H9 (cell line): ENCODE measurements at regions not wholly inside any gene's neighbourhood (a gene's known extent, or its start where the extent isn't known, plus 50 kb on each side); places are given as distances from the start of the nearest gene placed in this dataset.

ENCODE experiments used
- DNase-seq: peaks from one replicate; pipeline ENCODE4 v3.0.0-alpha.2; 2017
- H2AFZ ChIP-seq: one replicate; pipeline ENCODE4 v1.6.1; 2013; ENCODE audit warnings: mild to moderate bottlenecking, low read length, control low read depth, moderate library complexity
- H2AK5ac ChIP-seq: 2 replicates; pipeline ENCODE4 v1.6.1; 2013; ENCODE audit warnings: low read length, control low read depth, mixed read lengths; ENCODE audit not compliant: insufficient read length
- H2BK120ac ChIP-seq: one replicate; pipeline ENCODE4 v1.6.1; 2013; ENCODE audit warnings: low read depth, mild to moderate bottlenecking, low read length, control low read depth, inconsistent platforms; ENCODE audit not compliant: poor library complexity, severe bottlenecking
- H2BK12ac ChIP-seq: 2 replicates; pipeline ENCODE4 v1.6.1; 2013; ENCODE audit warnings: low read length, control low read depth, mixed read lengths, low read depth; ENCODE audit not compliant: insufficient read length
- H2BK15ac ChIP-seq: 2 replicates; pipeline ENCODE4 v1.6.1; 2013; ENCODE audit warnings: low read depth, low read length, control low read depth
- H2BK20ac ChIP-seq: one replicate; pipeline ENCODE4 v1.6.1; 2013; ENCODE audit warnings: low read depth, mild to moderate bottlenecking, low read length, control low read depth, inconsistent platforms; ENCODE audit not compliant: poor library complexity, severe bottlenecking
- H2BK5ac ChIP-seq: 2 replicates; pipeline ENCODE4 v1.6.1; 2013; ENCODE audit warnings: low read length, control low read depth, mixed read lengths; ENCODE audit not compliant: insufficient read length
- H3K14ac ChIP-seq: 2 replicates; pipeline ENCODE4 v1.6.1; 2013; ENCODE audit warnings: low read length, control low read depth; ENCODE audit not compliant: insufficient read depth
- H3K18ac ChIP-seq: 2 replicates; pipeline ENCODE4 v1.6.1; 2013; ENCODE audit warnings: low read depth, mild to moderate bottlenecking, mixed read lengths, low read length, control low read depth; ENCODE audit not compliant: insufficient read length
- H3K23ac ChIP-seq: 2 replicates; pipeline ENCODE4 v1.6.1; 2013; ENCODE audit warnings: low read length, control low read depth, mixed read lengths, low read depth; ENCODE audit not compliant: insufficient read length
- H3K23me2 ChIP-seq: 2 replicates; pipeline ENCODE4 v1.6.1; 2013; ENCODE audit warnings: low read depth, mild to moderate bottlenecking, mixed read lengths, low read length, control low read depth; ENCODE audit not compliant: insufficient read length, poor library complexity, severe bottlenecking
- H3K27ac ChIP-seq: 2 replicates; pipeline ENCODE4 v1.5.1; 2013; ENCODE audit warnings: low read length, control low read depth, mixed read lengths, low read depth; ENCODE audit not compliant: insufficient read length
- H3K27me3 ChIP-seq: 2 replicates; pipeline ENCODE4 v1.6.1; 2013; ENCODE audit warnings: low read length, control low read depth, inconsistent platforms; ENCODE audit not compliant: insufficient read depth
- H3K4ac ChIP-seq: 2 replicates; pipeline ENCODE4 v1.6.1; 2013; ENCODE audit warnings: low read depth, mild to moderate bottlenecking, control low read depth, inconsistent platforms, low read length, moderate library complexity
- H3K4me1 ChIP-seq: 2 replicates; pipeline ENCODE4 v1.6.1; 2013; ENCODE audit warnings: low read length, control low read depth, inconsistent platforms; ENCODE audit not compliant: insufficient read depth
- H3K4me2 ChIP-seq: 2 replicates; pipeline ENCODE4 v1.6.1; 2013; ENCODE audit warnings: low read length, control low read depth, mixed read lengths; ENCODE audit not compliant: insufficient read length, insufficient read depth
- H3K56ac ChIP-seq: 2 replicates; pipeline ENCODE4 v1.6.1; 2013; ENCODE audit warnings: low read depth, mild to moderate bottlenecking, mixed read lengths, low read length, control low read depth; ENCODE audit not compliant: insufficient read length
- H3K79me1 ChIP-seq: 2 replicates; pipeline ENCODE4 v1.6.1; 2013; ENCODE audit warnings: low read depth, mild to moderate bottlenecking, moderate library complexity, low read length, control low read depth, inconsistent platforms; ENCODE audit not compliant: insufficient read depth, poor library complexity, severe bottlenecking
- H3K79me2 ChIP-seq: 2 replicates; pipeline ENCODE4 v1.6.1; 2013; ENCODE audit warnings: low read length, control low read depth, inconsistent platforms; ENCODE audit not compliant: insufficient read depth
- H3K9ac ChIP-seq: 2 replicates; pipeline ENCODE4 v1.6.1; 2013; ENCODE audit warnings: low read length, control low read depth, mixed read lengths; ENCODE audit not compliant: insufficient read length; ENCODE audit errors: extremely low read depth
- H3K9me3 ChIP-seq: one replicate; pipeline ENCODE4 v1.6.1; 2013; ENCODE audit warnings: low read depth, low read length, inconsistent platforms; ENCODE audit not compliant: control insufficient read depth
- H3T11ph ChIP-seq: one replicate; pipeline ENCODE4 v1.6.1; 2013; ENCODE audit warnings: mild to moderate bottlenecking, low read length, control low read depth, inconsistent platforms
- H4K20me1 ChIP-seq: one replicate; pipeline ENCODE4 v1.6.1; 2013; ENCODE audit not compliant: control insufficient read depth, insufficient read length, insufficient read depth
- H4K5ac ChIP-seq: 2 replicates; pipeline ENCODE4 v1.6.1; 2013; ENCODE audit warnings: low read depth, mild to moderate bottlenecking, mixed read lengths, low read length, control low read depth; ENCODE audit not compliant: insufficient read length
- H4K8ac ChIP-seq: replicated peaks from 2 replicates; pipeline ENCODE4 v1.6.1; 2013; ENCODE audit warnings: low read length, control low read depth, mixed read lengths, low read depth; ENCODE audit not compliant: insufficient read length
- H4K91ac ChIP-seq: 2 replicates; pipeline ENCODE4 v1.6.1; 2013; ENCODE audit warnings: low read depth, mild to moderate bottlenecking, moderate library complexity, mixed read lengths, low read length, control low read depth; ENCODE audit not compliant: insufficient read length
- H3K27ac Mint-ChIP-seq, 3 experiments: 2 replicates in 2 of 3; 3 replicates in 1 of 3; pipeline ENCODE4 v1.8.0; 2020 to 2021; ENCODE audit warnings: mixed read lengths in 3 of 3, mild to moderate bottlenecking in 1 of 3, moderate library complexity in 1 of 3
- H3K27me3 Mint-ChIP-seq: 2 replicates; pipeline ENCODE4 v1.8.0; 2021; ENCODE audit warnings: low read depth, mild to moderate bottlenecking, moderate library complexity, mixed read lengths
- H3K36me3 Mint-ChIP-seq, 3 experiments: 2 replicates in 2 of 3; 3 replicates in 1 of 3; pipeline ENCODE4 v1.8.0; 2020 to 2021; ENCODE audit warnings: low read depth in 3 of 3, mixed read lengths in 3 of 3; ENCODE audit not compliant: insufficient read depth in 1 of 3
- H3K4me1 Mint-ChIP-seq, 2 experiments: 2 replicates each; pipeline ENCODE4 v1.8.0; 2020; ENCODE audit warnings: mixed read lengths in 2 of 2
- H3K4me3 Mint-ChIP-seq, 2 experiments: 2 replicates in 1 of 2; 3 replicates in 1 of 2; pipeline ENCODE4 v1.8.0; 2020 to 2021; ENCODE audit warnings: mild to moderate bottlenecking in 2 of 2, mixed read lengths in 2 of 2, moderate library complexity in 1 of 2
- H3K9me3 Mint-ChIP-seq, 2 experiments: 2 replicates in 1 of 2; 3 replicates in 1 of 2; pipeline ENCODE4 v1.8.0; 2020; ENCODE audit warnings: mild to moderate bottlenecking in 2 of 2, mixed read lengths in 2 of 2, moderate library complexity in 1 of 2
- WGBS: extraction: QIAGEN DNeasy Blood & Tissue Kit; methylation state at CpG from one replicate; pipeline ENCODE4 v1.1.7; 2013; ENCODE audit warnings: missing lambda C conversion rate, low lambda C conversion rate, mixed read lengths; ENCODE audit not compliant: insufficient read length; ENCODE audit errors: extremely low coverage; 5-methylcytosine and 5-hydroxymethylcytosine counted together
- TF ChIP-seq, protein P1 (sequence below): fragments of 200-600 bp; sonication (generic); conservative IDR thresholded peaks from 3 replicates; pipeline ENCODE4 v1.8.0; 2021; ENCODE audit warnings: antibody characterized with exemption, mild to moderate bottlenecking

DNA sequence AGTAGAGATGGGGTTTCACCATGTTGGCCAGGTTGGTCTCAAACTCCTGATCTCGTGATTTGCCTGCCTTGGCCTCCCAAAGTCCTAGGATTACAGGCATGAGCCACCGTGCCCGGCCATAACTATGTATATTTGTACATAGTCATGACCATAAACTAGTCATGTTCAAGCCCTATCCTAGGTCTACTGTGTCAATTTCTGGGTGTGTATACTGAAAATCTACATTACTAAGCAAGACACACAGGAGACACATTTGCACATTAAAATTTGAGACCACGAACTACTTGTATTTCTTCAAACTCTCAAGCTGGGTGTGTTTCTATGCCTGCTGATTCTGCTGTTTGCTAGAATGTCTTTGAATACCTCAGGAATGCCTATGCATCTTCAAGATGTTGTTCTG is 451.3 kb upstream of the MCTP2 start:
- WGBS = no CpG with 5 or more reads among the region's 4 CpGs
- Mint-ChIP-seq H3K27me3 (no peaks in the 10 kb centered on the region; the same call in 1 of the 2 replicates), H3K36me3 (no peaks in the 10 kb centered on the region), H3K9me3 (no peaks in the 10 kb centered on the region; a peak in 2 of 5 replicates), H3K4me1 (no peaks in the 10 kb centered on the region), H3K4me3 (no peak overlapping the region), H3K27ac (no peak overlapping the region)
- H3K4me2 ChIP-seq = no peak overlapping the region
- no peak overlapping the region for H4K91ac ChIP-seq
- no peak overlapping the region for H2BK5ac ChIP-seq
- no peak overlapping the region for H3K9ac ChIP-seq
- no peak overlapping the region for H2BK120ac ChIP-seq
- H4K8ac ChIP-seq = no peak overlapping the region
- no peaks in the 10 kb centered on the region for H3K4me1 ChIP-seq
- H3K14ac ChIP-seq = no peak overlapping the region
- no peak overlapping the region for H2AFZ ChIP-seq
- H2BK12ac ChIP-seq = no peak overlapping the region
- H3K79me1 ChIP-seq = no peaks in the 10 kb centered on the region
- H3K27ac ChIP-seq = no peak overlapping the region
- no peak overlapping the region for H3K18ac ChIP-seq
- TF ChIP-seq, protein P1, sequence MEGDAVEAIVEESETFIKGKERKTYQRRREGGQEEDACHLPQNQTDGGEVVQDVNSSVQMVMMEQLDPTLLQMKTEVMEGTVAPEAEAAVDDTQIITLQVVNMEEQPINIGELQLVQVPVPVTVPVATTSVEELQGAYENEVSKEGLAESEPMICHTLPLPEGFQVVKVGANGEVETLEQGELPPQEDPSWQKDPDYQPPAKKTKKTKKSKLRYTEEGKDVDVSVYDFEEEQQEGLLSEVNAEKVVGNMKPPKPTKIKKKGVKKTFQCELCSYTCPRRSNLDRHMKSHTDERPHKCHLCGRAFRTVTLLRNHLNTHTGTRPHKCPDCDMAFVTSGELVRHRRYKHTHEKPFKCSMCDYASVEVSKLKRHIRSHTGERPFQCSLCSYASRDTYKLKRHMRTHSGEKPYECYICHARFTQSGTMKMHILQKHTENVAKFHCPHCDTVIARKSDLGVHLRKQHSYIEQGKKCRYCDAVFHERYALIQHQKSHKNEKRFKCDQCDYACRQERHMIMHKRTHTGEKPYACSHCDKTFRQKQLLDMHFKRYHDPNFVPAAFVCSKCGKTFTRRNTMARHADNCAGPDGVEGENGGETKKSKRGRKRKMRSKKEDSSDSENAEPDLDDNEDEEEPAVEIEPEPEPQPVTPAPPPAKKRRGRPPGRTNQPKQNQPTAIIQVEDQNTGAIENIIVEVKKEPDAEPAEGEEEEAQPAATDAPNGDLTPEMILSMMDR = no peak
- H3K56ac ChIP-seq = no peak overlapping the region
- no peak overlapping the region for H3K23ac ChIP-seq
- no peaks in the 10 kb centered on the region for H3K23me2 ChIP-seq
- H2BK15ac ChIP-seq = no peak overlapping the region
- H3K9me3 ChIP-seq = no peaks in the 10 kb centered on the region
- no peak for DNase-seq
- no peaks in the 10 kb centered on the region for H4K20me1 ChIP-seq
- no peak overlapping the region for H2AK5ac ChIP-seq
- H3K27me3 ChIP-seq = no peaks in the 10 kb centered on the region
- no peak overlapping the region for H4K5ac ChIP-seq
- no peaks in the 10 kb centered on the region for H3K79me2 ChIP-seq
- H3K4ac ChIP-seq = no peak overlapping the region
- no peak overlapping the region for H3T11ph ChIP-seq
- H2BK20ac ChIP-seq = no peak overlapping the region
